Cardiac muscle cell (in vitro differentiated cells and primary cell): ENCODE measurements at regions not wholly inside any gene's neighbourhood (a gene's known extent, or its start where the extent isn't known, plus 50 kb on each side); places are given as distances from the start of the nearest gene placed in this dataset.

Experiments
- DNase-seq, 2 donors: peaks; one replicate each; pipeline versions ENCODE4 v3.0.0 to v3.0.0-alpha.2; 2010 to 2017; ENCODE audit warnings: low read depth in 1 of 2, low spot score in 1 of 2
- H3K27ac ChIP-seq: fragments of 200-600 bp; sonication (generic); 2 replicates; pipeline ENCODE4 v1.5.1; 2016
- H3K27me3 ChIP-seq: fragments of 200-600 bp; sonication (generic); 2 replicates; pipeline ENCODE4 v1.6.0; 2016; ENCODE audit warnings: control low read depth
- H3K36me3 ChIP-seq: fragments of 200-600 bp; sonication (generic); 2 replicates; pipeline ENCODE4 v1.5.1; 2016; ENCODE audit warnings: control low read depth
- H3K4me1 ChIP-seq: fragments of 200-600 bp; sonication (generic); 2 replicates; pipeline ENCODE4 v1.8.1; 2017; ENCODE audit warnings: low read depth, mild to moderate bottlenecking, mixed run types
- H3K4me3 ChIP-seq: fragments of 200-600 bp; sonication (generic); 2 replicates; pipeline ENCODE4 v1.5.1; 2016; ENCODE audit warnings: mild to moderate bottlenecking
- H3K9me3 ChIP-seq: fragments of 200-600 bp; sonication (generic); 2 replicates; pipeline ENCODE4 v1.5.1; 2017; ENCODE audit warnings: low read depth, mild to moderate bottlenecking, control low read depth
- CTCF ChIP-seq: IDR thresholded peaks from 2 replicates; pipeline ENCODE4 v1.5.1; 2012; ENCODE audit warnings: low read depth, mild to moderate bottlenecking, low read length

GRCh38 chr4:170988446-170988845, 824.8 kb upstream of the GALNTL6 start:
- Histone ChIP-seq H3K4me3 (no peak overlapping the region), H3K36me3 (no peaks in the 10 kb centered on the region), H3K9me3 (no peaks in the 10 kb centered on the region), H3K27me3 (no peaks in the 10 kb centered on the region), H3K27ac (no peak overlapping the region), H3K4me1 (no peaks in the 10 kb centered on the region)
- no peak for TF ChIP-seq CTCF
- DNase-seq, result no peak

GRCh38 chr4:170979736-170980135, 833.5 kb upstream of the GALNTL6 start:
- no peak overlapping the region for H3K4me3 ChIP-seq
- H3K27me3 ChIP-seq, result no peaks in the 10 kb centered on the region
- no peak overlapping the region for H3K27ac ChIP-seq
- no peaks in the 10 kb centered on the region for H3K36me3 ChIP-seq
- no peak for TF ChIP-seq CTCF
- no peaks in the 10 kb centered on the region for H3K9me3 ChIP-seq
- no peak for DNase-seq
- H3K4me1 ChIP-seq, result no peaks in the 10 kb centered on the region

- Histone ChIP-seq H3K27ac (no peak overlapping the region), H3K4me1 (no peaks in the 10 kb centered on the region), H3K36me3 (no peaks in the 10 kb centered on the region), H3K9me3 (no peaks in the 10 kb centered on the region), H3K27me3 (no peaks in the 10 kb centered on the region), H3K4me3 (no peak overlapping the region)
- no peak for DNase-seq
- no peak for TF ChIP-seq CTCF
Observed at GRCh38 chr4:170978990-170979389, 834.2 kb upstream of the GALNTL6 start.

GRCh38 chr4:170949084-170949483, 859.3 kb upstream of the AADAT start:
- DNase-seq, result no peak
- Histone ChIP-seq H3K27ac (no peak overlapping the region), H3K4me3 (no peak overlapping the region), H3K36me3 (no peaks in the 10 kb centered on the region), H3K9me3 (no peaks in the 10 kb centered on the region), H3K27me3 (no peaks in the 10 kb centered on the region), H3K4me1 (no peaks in the 10 kb centered on the region)
- TF ChIP-seq CTCF, result no peak

- Histone ChIP-seq H3K27me3 (no peaks in the 10 kb centered on the region), H3K4me1 (no peaks in the 10 kb centered on the region), H3K4me3 (no peak overlapping the region), H3K36me3 (no peaks in the 10 kb centered on the region), H3K9me3 (no peaks in the 10 kb centered on the region), H3K27ac (no peak overlapping the region)
- no peak for DNase-seq
- TF ChIP-seq CTCF, result no peak
Observed at GRCh38 chr4:170940043-170940724, 850.4 kb upstream of the AADAT start.

GRCh38 chr4:170938588-170938987, 848.8 kb upstream of the AADAT start:
- H3K4me1 ChIP-seq, result no peaks in the 10 kb centered on the region
- H3K36me3 ChIP-seq, result no peaks in the 10 kb centered on the region
- no peak overlapping the region for H3K27ac ChIP-seq
- DNase-seq, result no peak
- TF ChIP-seq CTCF, result no peak
- no peaks in the 10 kb centered on the region for H3K27me3 ChIP-seq
- H3K4me3 ChIP-seq, result no peak overlapping the region
- no peaks in the 10 kb centered on the region for H3K9me3 ChIP-seq
